Astrocyte of the cerebellum (primary cell): ENCODE measurements at regions not wholly inside any gene's neighbourhood (a gene's known extent, or its start where the extent isn't known, plus 50 kb on each side); places are given as distances from the start of the nearest gene placed in this dataset.

Source experiments
- DNase-seq: peaks from one replicate; pipeline ENCODE4 v3.0.0-alpha.2; 2011; ENCODE audit warnings: low read depth
- H3K4me3 ChIP-seq: 2 replicates; pipeline ENCODE4 v1.5.1; 2011; ENCODE audit warnings: mild to moderate bottlenecking, low read depth, low read length, moderate library complexity
- CTCF ChIP-seq: IDR thresholded peaks from 2 replicates; pipeline ENCODE4 v1.5.1; 2012; ENCODE audit warnings: low read length, low read depth, moderate library complexity, mild to moderate bottlenecking; ENCODE audit errors: missing control alignments
- in situ Hi-C: cut with HindIII; loops from 2 replicates; pipeline ENCODE4 v1.10.0; 2017; ENCODE audit warnings: low sequenced_read_pairs

DNA sequence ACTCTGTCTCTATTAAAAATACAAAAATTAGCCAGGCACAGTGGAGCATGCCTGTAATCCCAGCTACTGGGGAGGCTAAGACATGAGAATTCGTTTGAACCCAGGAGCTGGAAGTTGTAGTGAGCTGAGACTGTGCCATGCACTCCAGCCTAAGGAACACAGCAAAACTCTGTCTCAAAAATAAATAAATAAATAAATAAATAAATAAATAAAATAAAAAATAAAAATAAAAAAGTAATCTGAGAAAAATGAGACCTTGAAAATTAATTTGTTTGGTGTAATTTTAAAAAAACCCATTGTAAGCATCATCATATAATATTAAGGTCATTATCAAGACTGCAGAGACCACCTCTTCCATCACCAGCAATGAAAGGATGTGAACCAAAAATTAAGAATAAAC is 997.1 kb downstream of the CDH18 start:
- in situ Hi-C loops: no loop called here
- H3K4me3 ChIP-seq: no peak overlapping the region
- DNase-seq: no peak
- no peak for TF ChIP-seq CTCF

DNA sequence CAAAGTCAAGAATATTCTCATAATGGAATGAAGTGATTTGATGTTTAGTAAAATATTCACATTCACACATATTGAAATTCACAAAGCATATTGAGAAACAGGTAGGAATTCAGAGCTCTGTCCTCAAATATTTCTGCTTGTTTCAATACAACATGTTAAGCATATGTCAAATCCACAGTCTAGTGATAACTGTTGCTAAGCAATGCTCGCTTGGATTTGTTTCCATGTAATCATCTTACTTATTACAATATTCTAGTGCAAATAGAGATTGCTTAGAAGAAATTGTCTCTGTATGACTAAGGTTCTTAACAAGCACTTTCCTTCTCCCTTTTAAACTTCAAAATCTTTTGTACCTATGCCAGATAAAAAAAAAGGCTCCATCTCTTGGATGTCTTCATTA is 995.7 kb downstream of the CDH18 start:
- in situ Hi-C loops: no loop called here
- DNase-seq: no peak
- TF ChIP-seq CTCF: no peak
- no peak overlapping the region for H3K4me3 ChIP-seq

DNA sequence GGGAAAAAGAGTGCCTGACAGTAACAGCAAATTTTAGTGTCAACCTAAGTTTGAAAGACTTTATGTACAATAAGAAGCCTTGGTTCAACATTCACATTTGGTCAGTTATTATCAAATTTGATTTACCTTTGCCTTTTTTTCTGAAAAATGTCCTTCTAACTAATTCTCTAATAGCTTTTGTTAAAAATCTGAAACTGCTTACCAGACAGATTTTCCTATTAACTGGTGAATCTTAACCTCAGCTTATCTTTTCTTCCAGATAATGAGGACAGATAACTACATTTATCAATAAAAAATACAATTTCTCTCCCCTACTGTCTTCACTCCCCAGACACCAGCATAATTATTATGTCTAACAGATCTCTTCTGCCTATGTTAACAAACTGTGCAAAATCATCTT is 988.5 kb downstream of the CDH18 start:
- in situ Hi-C loops: no loop called here
- no peak overlapping the region for H3K4me3 ChIP-seq
- no peak for TF ChIP-seq CTCF
- no peak for DNase-seq

DNA sequence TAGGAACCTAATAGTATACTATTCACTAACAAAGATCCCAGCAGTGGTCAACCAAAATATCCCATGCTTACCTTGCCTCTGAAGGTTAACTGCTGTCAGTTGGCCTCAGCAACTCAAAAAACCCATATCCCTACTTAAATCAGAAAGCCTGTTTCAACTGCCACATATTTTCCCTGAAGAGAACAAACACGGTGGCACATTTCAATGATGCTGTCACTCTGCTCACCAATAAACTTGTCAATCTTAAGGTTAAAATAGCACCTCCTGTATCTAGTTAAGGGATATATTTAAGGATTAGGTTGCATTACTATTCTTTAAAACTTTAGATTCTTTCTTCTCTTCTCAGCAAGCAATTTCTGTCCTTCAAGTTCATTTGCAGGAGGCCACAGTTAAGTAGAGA is 986.9 kb downstream of the CDH18 start:
- H3K4me3 ChIP-seq: no peak overlapping the region
- no peak for DNase-seq
- in situ Hi-C loops: no loop called here
- no peak for TF ChIP-seq CTCF

DNA sequence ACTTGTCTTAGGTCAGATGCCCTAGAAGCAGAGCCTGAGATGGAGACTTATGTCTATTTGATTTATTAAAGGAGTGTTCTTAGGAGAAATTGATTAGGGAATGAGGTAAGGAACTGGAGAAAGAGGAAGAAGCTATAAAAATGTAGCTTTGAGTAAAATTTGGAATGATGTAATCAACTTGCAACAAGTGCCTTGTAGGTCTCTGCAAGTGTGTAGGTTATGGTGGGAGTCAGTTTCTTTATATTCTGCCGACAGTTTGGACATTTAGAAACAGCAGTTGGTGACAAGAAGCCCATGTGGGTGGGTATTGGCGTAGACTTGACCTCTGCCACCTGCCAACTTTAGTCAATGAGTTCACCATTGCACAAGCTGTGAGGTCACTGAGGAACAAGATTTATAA is 986.5 kb downstream of the CDH18 start:
- in situ Hi-C loops: no loop called here
- no peak for TF ChIP-seq CTCF
- no peak overlapping the region for H3K4me3 ChIP-seq
- DNase-seq: no peak

DNA sequence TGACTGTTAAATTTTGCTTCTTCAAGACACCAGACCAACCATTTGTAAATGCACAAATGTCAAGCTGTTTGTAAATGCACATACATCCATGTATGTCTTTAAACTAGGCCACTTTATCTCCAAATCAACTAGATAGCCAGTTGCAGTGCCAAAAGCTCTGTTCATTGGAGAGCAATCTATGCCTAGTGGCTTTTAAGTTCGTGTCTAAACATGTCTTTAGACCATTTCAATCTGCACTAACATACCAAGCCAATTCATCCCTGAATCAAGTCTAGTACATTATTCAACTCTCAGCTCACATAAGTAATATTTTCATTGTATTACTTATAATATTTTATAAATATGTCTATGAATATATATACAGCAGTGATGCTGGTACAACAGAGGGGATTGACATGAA is 985.9 kb downstream of the CDH18 start:
- in situ Hi-C loops: no loop called here
- no peak overlapping the region for H3K4me3 ChIP-seq
- no peak for TF ChIP-seq CTCF
- no peak for DNase-seq

- no peak for DNase-seq
- in situ Hi-C loops: no loop called here
- no peak for TF ChIP-seq CTCF
- no peak overlapping the region for H3K4me3 ChIP-seq
Measured at GRCh38 chr5:19018822-19019221, 969.2 kb downstream of the CDH18 start.
